GM10248 (cell line): ENCODE measurements at regions not wholly inside any gene's neighbourhood (a gene's known extent, or its start where the extent isn't known, plus 50 kb on each side); places are given as distances from the start of the nearest gene placed in this dataset.

ENCODE experiments used
- CTCF ChIA-PET: fragments of 300-600 bp; sonication (Branson Sonifier 250); formaldehyde crosslinking; extraction: SDS; loops from one replicate; lab custom pipeline; 2021; ENCODE audit warnings: antibody characterized with exemption; lab: Yijun Ruan, JAX
- POLR2A ChIA-PET: fragments of 350-650 bp; sonication (Branson Sonifier 250); formaldehyde crosslinking; extraction: SDS; loops from one replicate; lab custom pipeline; 2020; ENCODE audit warnings: antibody characterized with exemption; lab: Yijun Ruan, JAX
- DNase-seq: peaks from one replicate; pipeline ENCODE4 v3.0.0; 2012; ENCODE audit errors: extremely low spot score
- TF ChIP-seq, protein P1 (sequence below): IDR thresholded peaks from 2 replicates; pipeline ENCODE4 v1.5.1; 2012; ENCODE audit warnings: mild to moderate bottlenecking, low read depth; ENCODE audit errors: extremely low read depth, missing control alignments, control extremely low read depth

DNA sequence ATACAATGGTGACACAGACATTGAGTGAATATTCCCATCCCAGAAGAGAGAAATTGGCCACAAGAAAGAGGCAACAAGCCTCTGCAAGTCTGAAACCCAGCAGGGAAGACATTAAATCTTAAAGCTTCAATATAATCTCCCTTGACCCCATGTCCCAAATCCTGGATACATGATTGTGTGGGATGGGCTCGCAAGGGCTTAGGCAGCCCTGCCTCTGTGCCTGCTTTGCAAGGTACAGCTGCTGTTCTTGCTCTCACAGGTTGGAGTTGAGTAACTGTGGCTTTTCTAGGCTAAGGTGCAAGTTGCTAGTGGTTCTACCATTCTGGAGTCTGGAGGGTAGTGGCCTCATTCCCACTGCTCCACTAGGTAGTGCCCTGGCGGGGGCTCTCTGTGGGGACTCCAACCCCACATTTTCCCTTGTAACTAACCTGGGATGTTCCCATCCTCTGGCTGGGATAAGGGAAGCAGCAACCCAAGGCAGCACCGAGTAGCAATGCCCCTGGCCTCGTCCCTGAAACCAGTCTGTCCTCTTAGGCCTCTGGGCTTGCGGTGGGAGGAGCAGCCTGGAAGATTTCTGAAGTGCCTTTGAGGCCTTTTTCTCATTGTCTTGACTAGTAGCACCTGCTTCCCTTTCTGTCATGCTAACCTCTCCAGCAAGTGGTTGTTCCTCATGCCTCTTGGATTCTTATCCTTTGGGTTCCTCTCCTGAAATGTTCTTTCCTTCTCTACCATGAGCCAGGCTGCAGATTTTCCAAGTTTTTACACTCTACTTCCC, 90.0 kb downstream of the FAM174B start:
- TF ChIP-seq, protein P1, sequence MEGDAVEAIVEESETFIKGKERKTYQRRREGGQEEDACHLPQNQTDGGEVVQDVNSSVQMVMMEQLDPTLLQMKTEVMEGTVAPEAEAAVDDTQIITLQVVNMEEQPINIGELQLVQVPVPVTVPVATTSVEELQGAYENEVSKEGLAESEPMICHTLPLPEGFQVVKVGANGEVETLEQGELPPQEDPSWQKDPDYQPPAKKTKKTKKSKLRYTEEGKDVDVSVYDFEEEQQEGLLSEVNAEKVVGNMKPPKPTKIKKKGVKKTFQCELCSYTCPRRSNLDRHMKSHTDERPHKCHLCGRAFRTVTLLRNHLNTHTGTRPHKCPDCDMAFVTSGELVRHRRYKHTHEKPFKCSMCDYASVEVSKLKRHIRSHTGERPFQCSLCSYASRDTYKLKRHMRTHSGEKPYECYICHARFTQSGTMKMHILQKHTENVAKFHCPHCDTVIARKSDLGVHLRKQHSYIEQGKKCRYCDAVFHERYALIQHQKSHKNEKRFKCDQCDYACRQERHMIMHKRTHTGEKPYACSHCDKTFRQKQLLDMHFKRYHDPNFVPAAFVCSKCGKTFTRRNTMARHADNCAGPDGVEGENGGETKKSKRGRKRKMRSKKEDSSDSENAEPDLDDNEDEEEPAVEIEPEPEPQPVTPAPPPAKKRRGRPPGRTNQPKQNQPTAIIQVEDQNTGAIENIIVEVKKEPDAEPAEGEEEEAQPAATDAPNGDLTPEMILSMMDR = no peak
- ChIA-PET CTCF (interaction anchor here (1.1 kb wide), 1 partner anchor 80 kb away, joined by 3 read pairs; no protein-coding TSS in a partner anchor), POLR2A (no interaction called here)
- no peak for DNase-seq

DNA sequence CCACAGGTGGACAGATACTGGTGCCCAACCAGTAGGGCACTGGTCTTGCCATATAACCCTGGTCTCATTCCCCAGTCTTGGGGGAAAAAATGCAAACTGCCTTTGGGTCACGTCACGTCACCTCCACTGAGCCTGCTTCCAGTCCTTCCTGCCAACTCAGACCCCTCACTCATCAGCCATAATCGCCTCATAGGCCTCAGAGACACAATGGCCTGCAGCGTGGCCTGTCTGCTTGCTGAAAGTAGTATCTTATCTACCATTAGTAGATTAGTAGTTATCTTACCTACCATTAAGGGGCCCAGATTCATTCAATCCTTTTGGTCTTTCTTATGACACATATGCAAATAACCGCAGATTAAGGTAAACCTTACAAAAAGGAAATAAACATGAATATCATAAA, 93.8 kb downstream of the FAM174B start:
- ChIA-PET CTCF (no interaction called here), POLR2A (no interaction called here)
- DNase-seq = no peak
- TF ChIP-seq, protein P1 = no peak

DNA sequence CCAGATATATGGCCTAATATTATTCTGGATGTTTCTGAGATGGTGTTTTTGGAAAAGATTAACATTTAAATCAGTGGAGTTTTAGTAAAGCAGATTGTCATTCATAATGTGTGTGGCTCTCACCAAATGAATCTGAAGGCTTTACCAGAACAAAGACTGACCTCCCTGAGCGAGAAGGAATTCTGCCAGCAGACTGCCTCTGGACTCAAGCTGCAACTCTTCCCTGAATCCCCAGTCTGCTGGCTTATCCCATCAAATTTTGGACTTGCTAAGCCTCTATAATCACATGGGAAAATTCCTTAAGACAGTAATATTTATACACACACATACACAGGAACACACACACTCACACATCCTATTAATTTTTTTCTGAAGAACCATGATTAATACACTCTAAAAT, 102.3 kb downstream of the FAM174B start:
- DNase-seq = no peak
- POLR2A ChIA-PET = no interaction called here
- CTCF ChIA-PET = no interaction called here
- TF ChIP-seq, protein P1 = no peak

DNA sequence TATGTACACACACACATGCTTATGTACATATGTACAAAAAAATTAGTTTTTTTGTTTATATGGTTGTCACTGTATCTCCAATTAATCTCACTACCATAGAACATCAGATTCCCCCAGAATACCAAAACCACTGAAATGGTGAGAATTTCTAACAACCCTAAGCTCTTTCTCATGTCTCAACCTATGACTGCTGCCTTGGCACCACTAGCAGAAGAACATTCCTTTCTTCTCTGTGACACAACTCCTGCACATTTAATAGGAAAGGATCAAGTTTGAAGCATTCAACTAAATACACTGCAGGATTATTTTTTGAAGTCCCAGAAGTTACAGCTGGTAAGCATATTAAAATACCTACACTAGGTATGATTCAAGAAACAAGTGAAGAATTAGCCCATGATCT, 109.6 kb downstream of the FAM174B start:
- ChIA-PET POLR2A (no interaction called here), CTCF (no interaction called here)
- TF ChIP-seq, protein P1 = no peak
- no peak for DNase-seq

DNA sequence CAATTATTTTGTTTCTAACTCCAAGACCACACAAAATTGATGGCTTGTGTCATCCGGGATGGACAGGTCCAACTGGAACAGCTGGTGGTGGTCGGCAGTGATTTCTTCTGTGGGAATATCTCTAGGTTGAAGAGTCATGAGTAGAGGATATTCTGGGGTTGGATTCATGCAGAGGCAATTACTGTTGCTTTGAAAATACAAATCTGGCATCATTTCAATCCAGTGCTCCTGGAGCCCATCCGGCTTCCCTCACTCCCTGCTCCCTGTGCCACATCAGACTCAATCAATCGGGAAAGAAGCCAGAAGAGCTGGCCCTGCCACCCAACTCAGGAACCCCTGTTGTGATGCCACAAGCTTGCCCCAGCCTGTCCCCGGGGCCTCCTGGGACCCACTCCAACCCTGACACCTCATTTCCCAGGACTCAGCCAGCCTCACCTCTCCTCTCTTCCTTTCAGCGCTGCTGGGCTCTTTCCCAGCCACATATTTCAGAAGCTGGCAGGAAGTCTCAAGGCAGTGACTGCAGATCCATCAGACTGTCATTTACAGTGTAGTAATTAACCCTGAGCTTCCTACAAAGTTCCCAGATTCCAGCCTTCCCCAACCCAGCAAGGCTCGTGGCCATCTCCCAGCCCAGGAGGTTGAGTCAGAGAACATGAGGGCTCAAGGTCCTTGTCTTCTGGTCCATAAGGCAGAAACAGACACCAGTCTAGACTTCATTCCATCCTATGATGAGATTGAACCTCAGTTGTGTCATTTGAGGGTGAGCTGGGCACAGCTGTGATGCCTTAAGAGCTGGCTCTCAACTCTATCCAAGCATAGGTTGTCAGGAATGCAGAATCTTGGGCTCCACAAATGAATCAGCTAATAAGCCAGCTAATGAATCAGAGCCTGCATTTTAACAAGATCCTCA, 114.0 kb downstream of the FAM174B start:
- no peak for DNase-seq
- TF ChIP-seq, protein P1 = no peak
- ChIA-PET CTCF (no interaction called here), POLR2A (no interaction called here)

DNA sequence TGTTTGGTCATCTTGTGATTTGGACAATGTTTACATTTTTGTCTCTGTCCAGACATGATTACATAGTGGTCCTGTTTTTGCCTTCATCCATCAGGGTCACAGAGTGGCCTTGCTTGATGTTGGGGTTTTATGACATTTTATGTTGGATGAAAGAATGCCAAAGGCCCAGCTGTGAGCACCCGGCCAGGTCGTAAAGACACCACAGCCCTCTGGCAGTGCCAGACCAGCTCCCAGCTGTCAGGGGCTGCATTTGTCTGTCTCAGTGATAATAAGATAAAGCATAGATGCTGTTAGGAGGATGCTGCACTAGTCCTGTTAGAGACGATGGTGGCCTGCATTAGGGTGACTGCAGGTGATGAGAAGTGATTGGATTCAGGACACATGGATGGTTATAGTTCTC, 117.5 kb downstream of the FAM174B start:
- TF ChIP-seq, protein P1 = no peak
- ChIA-PET POLR2A (no interaction called here), CTCF (no interaction called here)
- DNase-seq = no peak
